GM21717 (cell line): ENCODE measurements at regions not wholly inside any gene's neighbourhood (a gene's known extent, or its start where the extent isn't known, plus 50 kb on each side); places are given as distances from the start of the nearest gene placed in this dataset.

Experiments used
- ATAC-seq: cut with Tn5 transposase; IDR thresholded peaks from one replicate; pipeline ENCODE4 v1.9.1; 2021; ENCODE audit warnings: mild to moderate bottlenecking, moderate library complexity; ENCODE audit not compliant: unreplicated experiment

GRCh38 chr12:40615590-40615989 is 76.6 kb upstream of the CNTN1 start:
- no peak for ATAC-seq

DNA sequence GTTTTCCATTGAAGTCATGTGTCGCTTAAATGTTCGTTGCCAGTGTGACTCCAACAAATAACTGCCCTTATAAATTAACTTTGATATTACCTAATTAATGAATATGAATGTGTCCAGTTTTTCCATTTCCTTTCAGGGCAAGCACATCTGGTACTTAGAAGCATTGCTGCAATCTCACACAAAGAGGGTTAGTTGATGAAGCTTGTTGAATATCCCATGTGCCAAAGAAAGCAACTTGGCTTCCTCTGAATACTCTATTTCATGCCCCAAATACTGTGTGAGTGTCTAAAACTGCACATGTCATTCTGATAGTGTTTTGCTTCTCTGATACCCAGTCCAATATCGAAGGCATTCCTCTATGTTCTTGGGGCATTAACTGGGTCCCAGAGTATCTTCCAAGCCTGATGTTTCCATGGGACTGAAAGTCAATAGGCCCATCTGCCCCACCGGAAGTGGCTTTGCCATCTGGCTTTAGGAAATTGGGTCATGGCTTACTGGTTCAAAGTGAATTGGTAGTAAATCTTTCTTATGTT is 75.8 kb upstream of the CNTN1 start:
- ATAC-seq = no peak

- no peak for ATAC-seq
Measured at GRCh38 chr12:40618636-40619035, 73.6 kb upstream of the CNTN1 start.

DNA sequence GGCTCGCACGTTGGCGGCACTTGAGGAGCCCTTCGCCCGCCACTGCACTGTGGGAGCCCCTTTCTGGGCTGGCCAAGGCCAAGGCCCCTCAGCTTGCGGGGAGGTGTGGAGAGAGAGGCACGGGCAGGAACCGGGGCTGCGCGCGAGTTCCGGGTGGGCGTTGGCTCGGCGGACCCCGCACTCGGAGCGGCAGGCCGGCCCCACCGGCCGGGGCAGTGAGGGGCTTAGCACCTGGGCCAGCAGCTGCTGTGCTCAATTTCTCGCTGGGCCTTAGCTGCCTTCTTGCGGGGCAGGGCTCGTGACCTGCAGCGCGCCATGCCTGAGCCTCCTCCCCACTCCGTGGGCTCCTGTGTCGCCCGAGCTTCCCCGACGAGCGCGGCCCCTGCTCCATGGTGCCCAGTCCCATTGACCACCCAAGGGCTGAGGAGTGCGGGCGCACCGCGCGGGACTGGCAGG is 71.6 kb upstream of the CNTN1 start:
- ATAC-seq = no peak

- ATAC-seq = no peak
Measured at GRCh38 chr12:40622246-40622838, 69.9 kb upstream of the CNTN1 start.

GRCh38 chr12:40632171-40632570 is 60.1 kb upstream of the CNTN1 start:
- ATAC-seq = no peak

GRCh38 chr12:40632933-40633332 is 59.3 kb upstream of the CNTN1 start:
- no peak for ATAC-seq

- no peak for ATAC-seq
Measured at GRCh38 chr12:40634517-40635131, 57.6 kb upstream of the CNTN1 start.

DNA sequence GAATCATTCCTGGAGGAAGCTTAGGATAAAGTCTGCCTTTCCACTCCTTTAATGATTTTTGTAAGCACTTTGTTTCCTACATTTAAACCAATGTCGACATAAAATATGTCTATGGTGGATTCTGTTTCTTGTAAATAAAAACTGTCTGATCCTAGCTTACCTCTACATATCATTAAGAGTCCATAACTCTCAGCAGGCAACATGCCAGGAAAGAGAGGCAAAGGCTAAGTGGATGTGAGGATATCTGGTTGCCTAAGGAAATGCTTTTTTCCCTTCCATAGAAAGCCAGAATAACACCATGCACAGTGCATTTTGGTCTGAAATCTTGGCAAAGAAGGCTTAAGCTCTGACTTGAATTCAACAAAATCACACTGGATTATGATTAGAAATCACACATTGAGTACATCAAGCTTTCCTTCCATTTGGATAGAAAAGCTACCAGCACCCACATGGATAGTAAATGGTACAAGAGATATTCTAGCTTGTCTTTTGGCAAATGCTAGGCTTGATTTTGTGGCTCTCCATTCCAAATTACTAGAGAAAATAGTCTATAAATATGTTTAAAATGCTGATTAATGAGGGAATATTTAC is 57.0 kb upstream of the CNTN1 start:
- ATAC-seq = no peak
